Calu3 (cell line): ENCODE measurements at regions not wholly inside any gene's neighbourhood (a gene's known extent, or its start where the extent isn't known, plus 50 kb on each side); places are given as distances from the start of the nearest gene placed in this dataset.

Experiments used
- BruUV-seq: library from RNA; stranded (reverse); fragments of 400-500 nt; replicated peaks from 2 replicates; lab custom pipeline; 2021; lab: Mats Ljungman, UMichigan
- CTCF ChIA-PET: fragments of 300-600 bp; sonication (Branson Sonifier 250); formaldehyde crosslinking; loops from one replicate; lab custom pipeline; 2022; ENCODE audit warnings: antibody characterized with exemption; lab: Charles Lee
- DNase-seq: peaks from one replicate; pipeline ENCODE4 v3.0.0; 2022
- H3K27ac Mint-ChIP-seq: one replicate; pipeline ENCODE4 v1.8.0; 2022; ENCODE audit warnings: mixed read lengths; ENCODE audit not compliant: unreplicated experiment
- H3K27me3 Mint-ChIP-seq: one replicate; pipeline ENCODE4 v1.8.0; 2022; ENCODE audit warnings: mixed read lengths; ENCODE audit not compliant: unreplicated experiment
- H3K36me3 Mint-ChIP-seq: one replicate; pipeline ENCODE4 v1.8.0; 2022; ENCODE audit warnings: mild to moderate bottlenecking, moderate library complexity, mixed read lengths; ENCODE audit not compliant: insufficient read depth, unreplicated experiment
- H3K4me1 Mint-ChIP-seq: one replicate; pipeline ENCODE4 v1.8.0; 2022; ENCODE audit warnings: mild to moderate bottlenecking, low read depth, mixed read lengths; ENCODE audit not compliant: unreplicated experiment
- H3K4me3 Mint-ChIP-seq: one replicate; pipeline ENCODE4 v1.8.0; 2022; ENCODE audit warnings: mild to moderate bottlenecking, low read depth, moderate library complexity, mixed read lengths; ENCODE audit not compliant: unreplicated experiment
- H3K9me3 Mint-ChIP-seq: one replicate; pipeline ENCODE4 v1.8.0; 2022; ENCODE audit warnings: low read depth, mixed read lengths; ENCODE audit not compliant: unreplicated experiment
- intact Hi-C: fragments of 100-400 bp; cut with micrococcal nuclease; formaldehyde crosslinking; loops from one replicate; pipeline ENCODE4 v1.10.0; 2022; ENCODE audit not compliant: unreplicated experiment
- TF ChIP-seq, protein P1 (sequence below): fragments of 200-600 bp; IDR thresholded peaks from one replicate; pipeline ENCODE4 v1.8.0; 2022; ENCODE audit warnings: antibody characterized with exemption; ENCODE audit not compliant: unreplicated experiment

DNA sequence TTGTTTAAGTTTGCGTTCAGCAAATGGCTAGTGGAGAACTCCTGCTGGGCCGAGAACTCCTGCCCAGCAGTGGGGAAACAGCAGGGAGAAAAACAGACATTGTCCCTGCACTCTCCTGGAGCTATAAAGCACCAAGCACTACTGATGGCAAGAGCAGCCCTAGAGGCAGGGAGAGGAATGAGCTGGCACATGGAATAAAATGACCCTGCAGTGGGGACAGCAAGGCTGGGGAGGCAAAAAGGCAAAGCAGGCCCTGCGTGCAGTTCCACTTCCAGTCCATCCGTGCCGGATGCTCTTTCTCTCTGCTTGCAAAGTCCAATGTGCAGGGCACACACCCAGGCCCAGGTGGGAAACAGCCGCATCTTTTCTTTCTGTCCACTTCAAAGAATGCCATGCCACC is 415.5 kb downstream of the LRATD1 start:
- no peaks in the 10 kb centered on the region for H3K36me3 Mint-ChIP-seq
- DNase-seq: no peak
- intact Hi-C loops: no loop called here
- H3K9me3 Mint-ChIP-seq: no peaks in the 10 kb centered on the region
- H3K4me3 Mint-ChIP-seq: no peak overlapping the region
- TF ChIP-seq, protein P1, sequence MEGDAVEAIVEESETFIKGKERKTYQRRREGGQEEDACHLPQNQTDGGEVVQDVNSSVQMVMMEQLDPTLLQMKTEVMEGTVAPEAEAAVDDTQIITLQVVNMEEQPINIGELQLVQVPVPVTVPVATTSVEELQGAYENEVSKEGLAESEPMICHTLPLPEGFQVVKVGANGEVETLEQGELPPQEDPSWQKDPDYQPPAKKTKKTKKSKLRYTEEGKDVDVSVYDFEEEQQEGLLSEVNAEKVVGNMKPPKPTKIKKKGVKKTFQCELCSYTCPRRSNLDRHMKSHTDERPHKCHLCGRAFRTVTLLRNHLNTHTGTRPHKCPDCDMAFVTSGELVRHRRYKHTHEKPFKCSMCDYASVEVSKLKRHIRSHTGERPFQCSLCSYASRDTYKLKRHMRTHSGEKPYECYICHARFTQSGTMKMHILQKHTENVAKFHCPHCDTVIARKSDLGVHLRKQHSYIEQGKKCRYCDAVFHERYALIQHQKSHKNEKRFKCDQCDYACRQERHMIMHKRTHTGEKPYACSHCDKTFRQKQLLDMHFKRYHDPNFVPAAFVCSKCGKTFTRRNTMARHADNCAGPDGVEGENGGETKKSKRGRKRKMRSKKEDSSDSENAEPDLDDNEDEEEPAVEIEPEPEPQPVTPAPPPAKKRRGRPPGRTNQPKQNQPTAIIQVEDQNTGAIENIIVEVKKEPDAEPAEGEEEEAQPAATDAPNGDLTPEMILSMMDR: no peak
- no TSS peak for BruUV-seq
- H3K27ac Mint-ChIP-seq: no peak overlapping the region
- H3K4me1 Mint-ChIP-seq: no peaks in the 10 kb centered on the region
- CTCF ChIA-PET: no interaction called here
- no peaks in the 10 kb centered on the region for H3K27me3 Mint-ChIP-seq

GRCh38 chr2:15049096-15049993 is 416.8 kb downstream of the LRATD1 start:
- TF ChIP-seq, protein P1: no peak
- Mint-ChIP-seq H3K9me3 (no peaks in the 10 kb centered on the region), H3K36me3 (no peaks in the 10 kb centered on the region), H3K27ac (no peak overlapping the region), H3K4me1 (no peaks in the 10 kb centered on the region), H3K27me3 (peaks cover 4% of the 10 kb centered on the region), H3K4me3 (no peak overlapping the region)
- no peak for DNase-seq
- intact Hi-C loops: no loop called here
- CTCF ChIA-PET: interaction anchor here (1.5 kb wide), 1 partner anchor 8 kb away, joined by 3 read pairs; no protein-coding TSS in a partner anchor
- no TSS peak for BruUV-seq

- CTCF ChIA-PET: no interaction called here
- Mint-ChIP-seq H3K9me3 (peaks cover 2% of the 10 kb centered on the region), H3K4me3 (no peak overlapping the region), H3K27ac (no peak overlapping the region), H3K4me1 (no peaks in the 10 kb centered on the region), H3K36me3 (no peaks in the 10 kb centered on the region), H3K27me3 (peaks cover 15% of the 10 kb centered on the region)
- TF ChIP-seq, protein P1: no peak
- no peak for DNase-seq
- intact Hi-C loops: no loop called here
- no TSS peak for BruUV-seq
Observed at GRCh38 chr2:15050483-15050882, 418.0 kb downstream of the LRATD1 start.

- Mint-ChIP-seq H3K9me3 (peaks cover 5% of the 10 kb centered on the region), H3K27ac (no peak overlapping the region), H3K4me1 (no peaks in the 10 kb centered on the region), H3K27me3 (peaks cover 21% of the 10 kb centered on the region), H3K36me3 (no peaks in the 10 kb centered on the region), H3K4me3 (no peak overlapping the region)
- DNase-seq: no peak
- intact Hi-C loops: no loop called here
- BruUV-seq: no TSS peak
- CTCF ChIA-PET: interaction anchor here (0.7 kb wide), 1 partner anchor 18 kb away, joined by 4 read pairs; no protein-coding TSS in a partner anchor
- TF ChIP-seq, protein P1: no peak
Observed at GRCh38 chr2:15053542-15053941, 421.0 kb downstream of the LRATD1 start.
